Left hindlimb (tissue), 1 donor: ENCODE measurements at regions not wholly inside any gene's neighbourhood (a gene's known extent, or its start where the extent isn't known, plus 50 kb on each side); places are given as distances from the start of the nearest gene placed in this dataset.
"Not testable (repeated sequence)": the region's sequence is repeated elsewhere in the genome, so short reads cannot be mapped to it uniquely, and the experiment has no call there.

ENCODE experiments used
- DNase-seq: peaks from one replicate; pipeline ENCODE4 v3.0.0-alpha.2; 2018

GRCh38 chr14:21941885-21942284 lies 268.3 kb upstream of the OR4E1 start:
- DNase-seq = no peak

GRCh38 chr14:21940887-21941856 lies 267.6 kb upstream of the OR4E1 start:
- DNase-seq = no peak

GRCh38 chr14:21939836-21940235 lies 266.2 kb upstream of the OR4E1 start:
- DNase-seq = no peak

- no peak for DNase-seq
Measured at GRCh38 chr14:21937996-21938395, 264.4 kb upstream of the OR4E1 start.

- DNase-seq = no peak
Measured at GRCh38 chr14:21933681-21934080, 260.1 kb upstream of the OR4E1 start.

- no peak for DNase-seq
Measured at GRCh38 chr14:21924479-21924878, 250.9 kb upstream of the OR4E1 start.

GRCh38 chr14:21923820-21924219 lies 250.2 kb upstream of the OR4E1 start:
- no peak for DNase-seq

- no peak for DNase-seq
Measured at GRCh38 chr14:21921453-21921852, 247.8 kb upstream of the OR4E1 start.

GRCh38 chr14:21917699-21918436 lies 244.2 kb upstream of the OR4E1 start:
- no peak for DNase-seq

- DNase-seq = no peak
Measured at GRCh38 chr14:21915826-21916225, 242.2 kb upstream of the OR4E1 start.

- no peak for DNase-seq
Measured at GRCh38 chr14:21913759-21914158, 240.1 kb upstream of the OR4E1 start.

GRCh38 chr14:21912367-21912766 lies 238.7 kb upstream of the OR4E1 start:
- DNase-seq = no peak

GRCh38 chr14:21911877-21912276 lies 238.3 kb upstream of the OR4E1 start:
- DNase-seq = no peak

- DNase-seq = no peak
Measured at GRCh38 chr14:21910260-21910659, 236.6 kb upstream of the OR4E1 start.

- no peak for DNase-seq
Measured at GRCh38 chr14:21902561-21903181, 229.1 kb upstream of the OR4E1 start.

GRCh38 chr14:21894898-21895194 lies 221.2 kb upstream of the OR4E1 start:
- DNase-seq = not testable (repeated sequence)

GRCh38 chr14:21894003-21894897 lies 220.6 kb upstream of the OR4E1 start:
- DNase-seq = no peak

- no peak for DNase-seq
Measured at GRCh38 chr14:21891921-21892320, 218.3 kb upstream of the OR4E1 start.

GRCh38 chr14:21884995-21885394 lies 211.4 kb upstream of the OR4E1 start:
- DNase-seq = no peak

GRCh38 chr14:21882226-21882625 lies 208.6 kb upstream of the OR4E1 start:
- DNase-seq = no peak

GRCh38 chr14:21880918-21881317 lies 207.3 kb upstream of the OR4E1 start:
- DNase-seq = no peak

- DNase-seq = no peak
Measured at GRCh38 chr14:21875791-21876190, 202.2 kb upstream of the OR4E1 start.

- DNase-seq = no peak
Measured at GRCh38 chr14:21874946-21875345, 201.3 kb upstream of the OR4E1 start.
